Calu3 (cell line): ENCODE measurements at regions not wholly inside any gene's neighbourhood (a gene's known extent, or its start where the extent isn't known, plus 50 kb on each side); places are given as distances from the start of the nearest gene placed in this dataset.

Experiments
- BruUV-seq: library from RNA; stranded (reverse); fragments of 400-500 nt; replicated peaks from 2 replicates; lab custom pipeline; 2021; lab: Mats Ljungman, UMichigan
- CTCF ChIA-PET: fragments of 300-600 bp; sonication (Branson Sonifier 250); formaldehyde crosslinking; loops from one replicate; lab custom pipeline; 2022; ENCODE audit warnings: antibody characterized with exemption; lab: Charles Lee
- DNase-seq: peaks from one replicate; pipeline ENCODE4 v3.0.0; 2022
- H3K27ac Mint-ChIP-seq: one replicate; pipeline ENCODE4 v1.8.0; 2022; ENCODE audit warnings: mixed read lengths; ENCODE audit not compliant: unreplicated experiment
- H3K27me3 Mint-ChIP-seq: one replicate; pipeline ENCODE4 v1.8.0; 2022; ENCODE audit warnings: mixed read lengths; ENCODE audit not compliant: unreplicated experiment
- H3K36me3 Mint-ChIP-seq: one replicate; pipeline ENCODE4 v1.8.0; 2022; ENCODE audit warnings: mild to moderate bottlenecking, moderate library complexity, mixed read lengths; ENCODE audit not compliant: insufficient read depth, unreplicated experiment
- H3K4me1 Mint-ChIP-seq: one replicate; pipeline ENCODE4 v1.8.0; 2022; ENCODE audit warnings: mild to moderate bottlenecking, low read depth, mixed read lengths; ENCODE audit not compliant: unreplicated experiment
- H3K4me3 Mint-ChIP-seq: one replicate; pipeline ENCODE4 v1.8.0; 2022; ENCODE audit warnings: mild to moderate bottlenecking, low read depth, moderate library complexity, mixed read lengths; ENCODE audit not compliant: unreplicated experiment
- H3K9me3 Mint-ChIP-seq: one replicate; pipeline ENCODE4 v1.8.0; 2022; ENCODE audit warnings: low read depth, mixed read lengths; ENCODE audit not compliant: unreplicated experiment
- CTCF ChIP-seq: fragments of 200-600 bp; IDR thresholded peaks from one replicate; pipeline ENCODE4 v1.8.0; 2022; ENCODE audit warnings: antibody characterized with exemption; ENCODE audit not compliant: unreplicated experiment
- intact Hi-C: fragments of 100-400 bp; cut with micrococcal nuclease; formaldehyde crosslinking; loops from one replicate; pipeline ENCODE4 v1.10.0; 2022; ENCODE audit not compliant: unreplicated experiment

DNA sequence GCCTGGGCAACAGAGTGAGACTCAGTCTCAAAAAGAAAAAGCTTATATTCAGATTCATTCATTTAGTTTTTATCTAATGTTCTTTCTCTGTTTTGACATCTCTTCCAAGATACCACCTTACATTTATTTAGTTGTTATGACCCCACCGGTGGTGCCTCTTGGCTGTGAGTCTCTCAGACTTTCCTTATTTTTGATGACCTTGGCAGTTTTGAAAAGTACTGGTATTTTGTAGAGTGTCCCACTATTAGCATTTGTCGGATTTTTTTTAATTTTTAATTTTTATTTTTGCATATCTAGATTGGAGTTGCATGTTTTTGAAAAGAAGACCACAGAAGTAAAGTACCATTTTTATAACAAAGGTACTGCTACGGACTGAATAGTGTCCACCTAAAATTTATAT is 351.7 kb upstream of the KYNU start:
- H3K27ac Mint-ChIP-seq: no peak overlapping the region
- H3K4me3 Mint-ChIP-seq: no peak overlapping the region
- intact Hi-C loops: no loop called here
- TF ChIP-seq CTCF: no peak
- H3K4me1 Mint-ChIP-seq: no peaks in the 10 kb centered on the region
- H3K27me3 Mint-ChIP-seq: no peaks in the 10 kb centered on the region
- BruUV-seq: no TSS peak
- CTCF ChIA-PET: no interaction called here
- DNase-seq: no peak
- no peaks in the 10 kb centered on the region for H3K36me3 Mint-ChIP-seq
- H3K9me3 Mint-ChIP-seq: no peaks in the 10 kb centered on the region

- no peak overlapping the region for H3K4me3 Mint-ChIP-seq
- H3K27ac Mint-ChIP-seq: no peak overlapping the region
- TF ChIP-seq CTCF: no peak
- no peaks in the 10 kb centered on the region for H3K9me3 Mint-ChIP-seq
- intact Hi-C loops: no loop called here
- no peaks in the 10 kb centered on the region for H3K36me3 Mint-ChIP-seq
- no peak for DNase-seq
- H3K4me1 Mint-ChIP-seq: no peaks in the 10 kb centered on the region
- H3K27me3 Mint-ChIP-seq: no peaks in the 10 kb centered on the region
- BruUV-seq: no TSS peak
- CTCF ChIA-PET: no interaction called here
Measured at GRCh38 chr2:142521492-142521891, 356.0 kb upstream of the KYNU start.

DNA sequence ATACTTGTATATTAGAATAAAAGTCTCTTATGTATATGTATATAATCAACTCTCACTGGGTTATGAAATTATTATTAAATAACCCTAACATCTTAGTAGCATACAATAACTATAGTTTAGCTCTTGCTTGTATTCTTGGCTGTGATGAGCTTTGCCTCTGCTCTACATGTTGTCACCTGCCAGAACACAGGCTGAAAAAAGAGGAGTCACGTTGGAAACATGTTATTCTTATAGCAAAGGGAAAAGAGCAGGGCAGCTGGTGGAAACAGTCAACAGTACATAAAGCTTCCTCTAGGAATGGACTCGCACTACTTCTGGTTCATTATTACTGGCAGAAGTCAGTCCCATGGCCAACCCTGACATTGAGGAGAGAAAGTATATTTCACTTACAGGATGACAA is 362.0 kb upstream of the KYNU start:
- Mint-ChIP-seq H3K4me3 (no peak overlapping the region), H3K27ac (no peak overlapping the region), H3K36me3 (no peaks in the 10 kb centered on the region), H3K27me3 (no peaks in the 10 kb centered on the region), H3K4me1 (no peaks in the 10 kb centered on the region), H3K9me3 (no peaks in the 10 kb centered on the region)
- CTCF ChIA-PET: no interaction called here
- intact Hi-C loops: no loop called here
- no peak for TF ChIP-seq CTCF
- no TSS peak for BruUV-seq
- DNase-seq: no peak

GRCh38 chr2:142509401-142509800 is 368.1 kb upstream of the KYNU start:
- CTCF ChIA-PET: no interaction called here
- Mint-ChIP-seq H3K4me3 (no peak overlapping the region), H3K9me3 (peaks cover 2% of the 10 kb centered on the region), H3K36me3 (no peaks in the 10 kb centered on the region), H3K27me3 (no peaks in the 10 kb centered on the region), H3K27ac (no peak overlapping the region), H3K4me1 (no peaks in the 10 kb centered on the region)
- TF ChIP-seq CTCF: no peak
- intact Hi-C loops: no loop called here
- no TSS peak for BruUV-seq
- DNase-seq: no peak
